GM13976 (cell line): ENCODE measurements at regions not wholly inside any gene's neighbourhood (a gene's known extent, or its start where the extent isn't known, plus 50 kb on each side); places are given as distances from the start of the nearest gene placed in this dataset.

Experiments
- DNase-seq: peaks from one replicate; pipeline ENCODE4 v3.0.0; 2012; ENCODE audit warnings: low spot score
- in situ Hi-C: fragments of 300-500 bp; cut with MboI; formaldehyde crosslinking; loops from one replicate; pipeline ENCODE4 v1.12.0; 2022; ENCODE audit warnings: low sequenced_read_pairs, mixed read lengths, inconsistent platforms; ENCODE audit not compliant: unreplicated experiment
- TF ChIP-seq, protein P1 (sequence below): IDR thresholded peaks from 2 replicates; pipeline ENCODE4 v1.5.1; 2012; ENCODE audit warnings: borderline replicate concordance, mild to moderate bottlenecking; ENCODE audit not compliant: insufficient read depth; ENCODE audit errors: extremely low read depth, missing control alignments, control extremely low read depth

DNA sequence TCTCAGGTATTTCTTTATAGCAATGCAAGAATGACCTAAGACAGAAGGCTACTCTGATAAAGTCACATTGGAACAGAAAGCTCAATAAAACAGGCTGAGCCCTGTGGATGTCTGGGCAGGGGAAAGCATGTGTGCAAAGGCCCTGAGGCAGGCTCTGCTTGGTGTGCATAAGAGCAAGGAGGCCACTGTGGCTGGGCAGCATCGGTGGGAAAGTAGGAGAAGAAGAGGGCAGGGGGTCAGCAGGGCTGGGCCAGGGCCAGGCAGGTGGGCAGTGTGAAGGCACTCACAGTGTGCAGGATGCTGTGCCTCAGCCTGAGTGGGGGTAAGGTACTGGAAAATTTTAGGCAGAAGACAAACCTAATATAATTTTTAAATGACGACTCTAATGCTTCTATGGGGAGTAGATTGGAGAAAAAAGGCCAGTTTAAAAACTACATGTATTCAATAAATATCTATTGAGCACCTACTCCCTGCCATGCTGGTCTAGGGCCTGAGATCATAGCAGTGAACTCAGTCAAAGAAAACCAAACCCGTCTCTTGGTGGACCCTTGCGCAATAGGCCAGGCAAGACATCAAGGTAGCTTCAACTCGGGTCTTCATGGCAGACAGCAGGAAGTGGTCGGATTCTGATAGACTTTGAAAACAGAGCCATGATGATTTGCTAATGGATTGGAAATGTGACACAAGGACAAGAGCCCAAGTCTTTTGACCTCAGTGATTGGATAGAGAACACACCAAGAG, 572.3 kb downstream of the TCERG1L start:
- no peak for DNase-seq
- TF ChIP-seq, protein P1, sequence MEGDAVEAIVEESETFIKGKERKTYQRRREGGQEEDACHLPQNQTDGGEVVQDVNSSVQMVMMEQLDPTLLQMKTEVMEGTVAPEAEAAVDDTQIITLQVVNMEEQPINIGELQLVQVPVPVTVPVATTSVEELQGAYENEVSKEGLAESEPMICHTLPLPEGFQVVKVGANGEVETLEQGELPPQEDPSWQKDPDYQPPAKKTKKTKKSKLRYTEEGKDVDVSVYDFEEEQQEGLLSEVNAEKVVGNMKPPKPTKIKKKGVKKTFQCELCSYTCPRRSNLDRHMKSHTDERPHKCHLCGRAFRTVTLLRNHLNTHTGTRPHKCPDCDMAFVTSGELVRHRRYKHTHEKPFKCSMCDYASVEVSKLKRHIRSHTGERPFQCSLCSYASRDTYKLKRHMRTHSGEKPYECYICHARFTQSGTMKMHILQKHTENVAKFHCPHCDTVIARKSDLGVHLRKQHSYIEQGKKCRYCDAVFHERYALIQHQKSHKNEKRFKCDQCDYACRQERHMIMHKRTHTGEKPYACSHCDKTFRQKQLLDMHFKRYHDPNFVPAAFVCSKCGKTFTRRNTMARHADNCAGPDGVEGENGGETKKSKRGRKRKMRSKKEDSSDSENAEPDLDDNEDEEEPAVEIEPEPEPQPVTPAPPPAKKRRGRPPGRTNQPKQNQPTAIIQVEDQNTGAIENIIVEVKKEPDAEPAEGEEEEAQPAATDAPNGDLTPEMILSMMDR, result no peak
- in situ Hi-C loops, result no loop called here

DNA sequence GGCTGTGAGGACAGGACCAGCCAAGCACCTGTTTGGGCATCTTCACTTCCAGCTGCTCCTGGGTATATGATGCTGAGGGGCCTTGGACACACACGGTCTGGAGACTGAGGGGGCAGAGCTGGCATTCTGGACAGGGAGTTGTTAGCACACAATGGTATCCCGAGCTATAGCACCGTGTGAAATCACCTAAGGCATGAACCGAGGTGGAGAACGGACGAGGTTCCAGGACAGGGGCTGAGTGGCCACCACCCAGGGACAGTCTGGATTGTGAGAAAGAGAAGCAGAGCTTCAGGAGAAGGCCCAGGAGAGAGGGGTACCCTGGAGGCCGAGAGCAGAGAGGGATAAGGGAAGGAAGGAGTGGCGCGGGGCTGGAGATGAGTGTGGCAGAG, 571.8 kb downstream of the TCERG1L start:
- in situ Hi-C loops, result no loop called here
- TF ChIP-seq, protein P1, result no peak
- DNase-seq, result no peak

DNA sequence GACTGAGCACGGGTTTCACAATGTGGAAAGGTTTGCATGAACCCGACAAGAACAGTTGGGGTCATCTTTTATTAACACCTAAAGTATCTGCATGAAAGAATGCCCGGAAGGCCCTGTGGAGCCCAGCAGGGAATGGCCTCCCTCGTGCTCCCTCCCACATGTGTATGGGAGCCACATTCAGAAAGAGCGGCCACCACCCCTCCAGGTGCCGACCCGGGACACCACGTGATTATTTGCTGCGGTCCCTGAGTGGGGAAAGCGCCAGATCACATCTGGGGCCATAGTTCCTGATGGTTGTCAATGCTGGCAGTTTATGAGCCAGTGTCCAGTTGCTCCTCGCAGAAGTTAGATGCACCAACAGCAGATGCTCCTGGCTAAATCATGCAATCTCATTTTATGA, 571.4 kb downstream of the TCERG1L start:
- in situ Hi-C loops, result no loop called here
- no peak for DNase-seq
- TF ChIP-seq, protein P1, result no peak

DNA sequence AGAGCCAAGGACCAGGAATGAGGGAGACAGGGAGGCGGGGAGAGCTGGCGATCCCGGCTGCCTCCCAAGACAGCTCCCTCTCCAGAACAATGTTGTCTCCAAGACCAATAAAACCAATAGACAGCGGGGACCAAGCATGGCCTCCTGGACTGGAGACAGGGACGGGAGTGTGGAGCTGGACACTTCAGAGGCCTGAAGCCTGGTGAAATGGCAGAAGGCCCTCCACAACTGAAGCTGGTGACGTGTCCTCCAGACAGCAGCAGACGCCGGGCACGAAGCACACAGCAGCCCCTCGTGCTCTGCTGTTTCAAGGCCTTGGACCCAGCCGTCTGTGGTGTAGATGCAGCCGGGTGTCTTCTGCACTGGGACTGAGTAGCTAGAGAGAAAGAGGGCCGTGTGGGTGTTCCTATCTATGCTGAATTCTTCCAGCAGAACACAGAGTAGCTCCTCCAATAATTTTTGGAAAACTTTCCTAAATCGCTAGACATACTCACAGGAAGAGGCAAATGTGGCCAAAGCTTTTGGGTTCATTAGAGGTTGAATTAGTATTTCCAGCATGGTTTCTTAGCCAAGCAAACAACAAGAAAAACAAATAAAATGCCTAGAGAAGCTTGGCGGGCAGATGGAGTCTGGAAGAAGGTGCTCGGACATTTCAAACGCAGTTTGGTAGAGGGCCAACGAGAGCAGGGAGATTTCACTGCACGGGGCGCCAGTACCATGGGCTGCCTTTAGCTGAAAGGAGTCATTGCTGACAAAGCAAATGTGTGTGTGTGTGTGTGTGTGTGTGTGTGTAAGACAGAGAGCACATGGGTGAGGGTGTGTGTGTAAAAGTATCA, 570.4 kb downstream of the TCERG1L start:
- TF ChIP-seq, protein P1, result no peak
- DNase-seq, result no peak
- in situ Hi-C loops, result no loop called here

DNA sequence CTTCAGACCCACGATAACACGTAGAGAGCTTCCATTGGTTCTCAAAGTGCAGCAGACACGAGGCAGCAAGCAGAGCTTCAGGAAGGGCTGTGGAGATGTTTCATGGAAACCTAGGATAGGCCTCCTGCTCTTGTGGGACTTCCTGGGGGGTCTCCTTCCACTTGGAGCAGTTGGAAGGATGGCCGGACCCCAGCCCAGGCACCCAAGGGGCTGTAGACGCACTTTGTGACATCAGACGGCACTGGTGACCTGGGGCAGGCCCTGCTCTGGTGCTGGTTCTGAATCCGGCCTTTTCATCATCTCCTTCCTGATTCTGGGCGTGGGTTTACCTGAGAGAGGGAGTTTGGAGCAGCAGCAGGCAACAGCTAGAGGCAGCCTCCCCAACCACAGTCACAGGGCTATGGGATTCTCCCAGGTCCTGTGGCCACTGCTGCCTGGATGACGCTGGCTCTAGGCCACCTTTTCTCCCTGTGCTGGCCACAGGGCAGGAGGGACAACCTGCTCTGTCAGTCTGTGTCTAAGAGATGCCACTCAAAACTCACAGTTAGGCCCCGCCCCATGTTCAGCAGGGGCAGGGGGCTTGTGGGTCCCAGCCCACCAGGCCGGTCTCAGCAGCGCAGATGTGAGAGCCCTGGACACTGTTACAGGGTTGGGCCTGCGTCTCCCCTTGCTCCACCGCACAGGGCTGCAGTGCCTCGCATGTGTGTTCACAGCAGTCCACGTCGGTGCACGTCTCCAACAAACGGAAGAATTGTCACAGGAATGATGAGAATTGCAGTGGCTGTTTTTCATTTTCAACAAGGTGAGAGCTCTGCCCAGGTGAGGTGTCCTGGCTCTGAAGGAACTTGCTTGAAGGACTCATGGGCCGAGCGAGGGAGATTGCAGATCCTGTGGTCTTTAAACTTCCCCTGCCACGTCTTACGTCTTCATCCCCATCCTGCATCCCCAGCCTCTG, 569.3 kb downstream of the TCERG1L start:
- TF ChIP-seq, protein P1, result no peak
- no peak for DNase-seq
- in situ Hi-C loops, result no loop called here
